Putamen (tissue), 1 donor: ENCODE measurements at regions not wholly inside any gene's neighbourhood (a gene's known extent, or its start where the extent isn't known, plus 50 kb on each side); places are given as distances from the start of the nearest gene placed in this dataset.
"Not testable (repeated sequence)": the region's sequence is repeated elsewhere in the genome, so short reads cannot be mapped to it uniquely, and the experiment has no call there.

Source experiments
- DNase-seq: peaks from one replicate; pipeline ENCODE4 v3.0.0-alpha.2; 2016; ENCODE audit warnings: low spot score

DNA sequence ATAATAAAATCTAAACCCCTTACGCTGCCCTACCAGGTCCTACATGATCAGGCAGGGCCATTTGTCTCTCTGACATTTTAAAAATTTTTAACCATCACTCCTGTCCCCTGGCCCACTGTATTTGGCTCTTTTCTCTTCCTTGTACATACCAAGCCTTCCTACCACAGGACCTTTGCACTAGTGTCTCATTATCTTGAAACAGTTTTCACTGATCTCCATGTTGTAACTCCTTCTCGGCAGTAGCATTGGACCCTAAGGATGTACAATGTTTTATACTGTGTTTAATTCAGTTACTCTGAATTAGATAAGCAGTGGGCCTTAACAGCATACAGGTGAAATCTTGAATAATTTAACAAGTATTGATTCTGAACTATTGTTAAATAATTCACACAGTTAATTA, 330.7 kb downstream of the UTRN start:
- no peak for DNase-seq

DNA sequence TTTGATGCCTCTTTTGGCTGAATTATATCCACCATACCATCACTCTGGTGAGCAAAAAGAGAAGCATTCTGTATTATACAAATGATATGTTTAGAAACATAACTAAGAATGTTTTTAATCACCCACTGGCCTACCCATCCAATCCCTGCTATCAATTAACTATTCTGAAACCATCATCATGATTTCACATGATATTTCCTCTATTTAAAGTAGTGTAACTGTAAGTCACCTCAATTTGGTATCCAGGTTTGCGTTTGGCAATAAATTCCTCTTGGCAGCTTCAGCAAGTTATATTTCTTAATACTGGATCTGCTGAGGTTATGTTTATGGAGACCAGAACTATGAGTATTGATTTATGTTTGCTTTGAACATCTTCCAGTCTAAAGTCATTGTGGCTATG, 332.1 kb downstream of the UTRN start:
- DNase-seq: no peak

DNA sequence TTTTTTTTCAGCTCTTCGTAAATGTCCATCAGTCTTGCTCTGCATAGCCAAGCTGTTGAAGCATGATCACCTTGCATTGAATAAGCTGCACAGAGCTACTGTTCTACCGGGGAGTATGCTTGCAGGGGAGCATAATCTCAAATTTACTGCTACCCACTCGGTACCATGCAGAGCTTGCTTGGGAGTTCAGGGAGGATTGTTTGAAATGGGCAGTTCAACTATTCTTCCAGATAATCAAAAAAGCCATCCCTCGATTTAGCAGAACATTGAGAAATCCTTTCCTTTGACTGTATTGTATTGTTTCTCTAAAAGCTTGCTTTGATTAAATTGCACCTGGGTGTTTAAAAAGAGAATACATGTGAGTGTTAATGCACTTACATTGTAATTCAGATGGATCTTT, 332.6 kb downstream of the UTRN start:
- no peak for DNase-seq

DNA sequence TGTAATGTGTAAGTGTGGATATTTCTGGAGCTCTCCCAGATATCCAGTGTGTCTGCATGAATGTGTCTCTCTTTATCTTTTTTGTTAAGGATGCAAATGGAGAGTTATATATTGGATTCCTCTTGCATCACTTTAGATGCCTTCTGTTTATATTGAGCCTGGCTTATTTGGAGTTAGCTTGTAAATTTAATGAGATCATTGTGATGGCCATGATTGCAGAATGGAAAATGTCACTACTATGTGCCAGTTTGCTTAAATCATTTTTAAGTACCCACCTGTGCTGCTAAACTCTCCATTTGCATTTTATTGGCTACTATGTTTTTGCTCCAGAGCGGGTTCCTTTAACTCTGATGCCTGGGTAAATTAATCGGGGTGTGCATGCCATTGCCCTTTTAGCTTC, 334.8 kb downstream of the UTRN start:
- DNase-seq: no peak

DNA sequence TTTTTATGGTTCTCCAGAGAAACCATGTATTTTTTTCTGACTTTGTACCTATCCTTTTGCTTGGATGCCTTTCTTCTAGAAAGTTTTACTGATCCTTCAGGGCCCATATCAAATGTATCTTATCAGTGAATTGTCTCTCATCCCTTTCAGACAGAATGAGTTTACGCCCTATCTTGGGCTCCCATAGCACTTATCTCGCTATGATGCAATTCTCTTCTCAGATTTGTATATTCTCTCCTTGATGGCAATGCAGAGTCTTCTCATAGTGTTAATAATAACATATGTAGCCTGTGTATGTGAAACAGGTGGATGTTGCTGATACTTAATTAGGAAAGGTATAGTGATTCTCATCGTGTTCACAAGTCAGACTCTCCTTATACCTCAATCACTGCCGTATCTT, 336.2 kb downstream of the UTRN start:
- DNase-seq: no peak

DNA sequence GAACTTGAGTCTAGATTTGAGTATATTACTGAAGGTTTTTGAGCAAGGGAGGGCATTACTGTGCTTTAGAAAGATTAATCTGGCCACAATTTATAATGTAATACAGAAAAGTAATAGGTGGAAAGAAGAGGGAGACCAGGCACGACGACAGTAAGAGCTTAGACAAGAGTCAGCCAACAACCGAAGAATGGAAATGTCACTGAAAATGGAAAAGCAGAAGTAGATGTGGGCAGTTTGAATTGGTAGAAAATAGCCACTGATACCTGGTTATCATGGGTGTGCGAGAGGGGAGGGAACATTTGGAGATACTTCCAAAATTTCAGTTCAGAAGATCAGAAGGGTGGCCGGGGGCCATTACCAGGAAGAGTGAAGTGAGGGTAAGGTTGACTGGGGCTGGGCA, 339.1 kb downstream of the UTRN start:
- DNase-seq: no peak

DNA sequence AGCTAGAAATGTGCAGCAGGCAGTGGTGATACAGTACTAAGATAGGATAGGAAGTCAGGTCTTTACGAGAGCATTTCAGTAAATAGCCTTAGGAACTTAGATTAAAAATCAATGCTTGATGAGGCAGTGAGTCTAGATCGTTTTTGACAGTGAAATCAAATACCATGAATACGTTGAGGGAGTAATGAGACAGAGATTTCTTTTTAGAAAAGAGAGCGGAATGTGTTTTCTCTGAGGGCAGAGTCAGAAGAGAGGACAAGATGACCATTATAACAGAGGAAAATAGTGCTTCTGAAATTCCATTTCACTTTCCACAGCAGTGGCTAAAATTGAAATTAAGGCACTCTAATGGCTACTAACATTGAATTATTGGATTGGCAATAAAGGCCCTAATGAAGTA, 339.6 kb downstream of the UTRN start:
- DNase-seq: no peak

DNA sequence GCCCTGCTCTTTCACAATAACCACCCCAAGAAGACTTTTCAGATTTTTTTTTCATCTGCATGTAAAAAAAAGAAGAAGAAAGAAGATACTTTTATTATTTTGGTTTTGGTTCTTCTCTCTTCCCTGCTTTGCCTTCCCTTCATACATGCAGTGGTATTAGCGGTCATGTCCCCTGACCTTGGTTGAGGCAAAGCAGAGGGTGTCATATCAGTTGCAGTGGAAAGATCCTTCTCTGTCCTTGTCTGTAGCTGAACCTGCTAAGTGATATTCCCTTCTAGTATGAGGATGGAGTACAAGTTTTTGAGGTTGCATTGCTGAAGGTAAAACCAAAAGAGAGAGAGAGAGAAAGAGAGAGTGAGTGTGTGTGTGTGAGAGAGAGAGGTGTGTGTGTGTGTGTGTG, 345.7 kb downstream of the UTRN start:
- no peak for DNase-seq

DNA sequence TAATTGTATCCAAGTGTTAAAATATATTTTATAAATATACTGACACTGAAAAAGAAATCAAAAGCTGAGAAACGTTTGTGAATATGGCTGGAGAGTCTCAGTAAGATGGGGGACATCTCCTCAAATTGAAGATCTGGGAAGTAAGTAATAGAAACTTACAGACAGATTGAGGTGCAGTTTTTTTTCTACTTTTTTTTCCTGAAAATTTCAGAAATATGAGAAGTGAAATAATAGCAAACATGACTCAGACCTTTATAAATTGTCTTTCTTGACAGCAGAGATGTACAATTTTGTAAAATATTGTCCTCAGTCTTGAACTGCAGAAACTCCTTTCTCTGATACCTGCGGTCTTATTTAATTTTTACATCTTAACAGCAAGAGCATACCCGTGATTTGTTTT, 347.1 kb downstream of the UTRN start:
- no peak for DNase-seq

DNA sequence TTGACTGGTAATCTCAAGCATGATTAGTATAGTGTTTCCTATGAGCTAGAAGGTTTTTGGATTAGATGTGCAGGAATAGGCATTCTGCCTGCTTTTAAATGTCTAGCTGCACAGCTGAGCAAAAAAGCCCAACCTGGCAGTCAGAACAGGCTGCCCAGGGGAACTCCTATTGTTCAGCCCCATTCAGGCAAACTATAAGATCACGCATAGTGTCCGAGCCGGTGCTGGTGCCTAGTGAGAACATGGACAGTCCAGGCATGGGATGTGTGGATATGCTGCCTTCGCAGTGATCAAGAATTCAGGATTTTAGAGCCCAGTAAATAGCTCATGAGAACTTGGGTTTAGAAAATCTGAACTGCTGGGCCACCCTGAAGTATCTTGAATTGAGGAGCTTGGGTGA, 348.8 kb downstream of the UTRN start:
- no peak for DNase-seq

DNA sequence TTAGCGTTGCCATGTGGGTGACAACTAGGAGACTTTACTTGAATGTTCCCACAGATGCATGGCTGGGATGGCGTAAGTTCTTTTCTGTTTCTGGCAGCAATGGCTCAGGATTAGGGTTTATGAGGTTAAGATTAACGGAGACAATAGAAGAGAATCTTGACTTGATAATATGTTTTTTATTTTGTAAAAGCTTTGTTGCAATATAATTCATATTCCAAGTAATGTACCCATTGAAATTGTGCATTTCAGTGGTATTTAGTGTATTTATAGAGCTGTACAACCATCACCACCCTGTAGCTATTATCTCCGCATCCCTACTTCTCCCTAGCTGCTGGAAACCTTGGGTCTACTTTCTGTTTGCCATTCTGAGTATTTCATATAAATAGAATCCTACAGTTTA, 349.2 kb downstream of the UTRN start:
- no peak for DNase-seq

DNA sequence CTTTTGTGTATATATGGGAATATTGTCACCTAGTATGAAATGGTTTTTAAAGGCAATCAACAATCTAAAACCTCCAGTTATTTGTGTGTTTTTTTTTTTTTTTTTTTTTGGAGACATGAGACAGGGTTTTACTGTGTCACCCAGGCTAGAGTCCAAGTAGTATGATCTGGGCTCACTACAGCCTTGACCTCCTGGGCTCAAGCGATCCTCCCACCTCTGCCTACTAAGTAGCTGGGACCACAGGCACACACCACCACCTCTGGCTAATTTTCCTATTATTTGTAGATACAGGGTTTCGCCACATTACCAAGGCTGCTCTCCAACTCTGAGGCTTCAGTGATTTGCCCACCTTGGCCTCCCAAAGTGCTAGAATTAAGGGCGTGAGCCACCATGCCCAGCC, 349.9 kb downstream of the UTRN start:
- DNase-seq: no peak

DNA sequence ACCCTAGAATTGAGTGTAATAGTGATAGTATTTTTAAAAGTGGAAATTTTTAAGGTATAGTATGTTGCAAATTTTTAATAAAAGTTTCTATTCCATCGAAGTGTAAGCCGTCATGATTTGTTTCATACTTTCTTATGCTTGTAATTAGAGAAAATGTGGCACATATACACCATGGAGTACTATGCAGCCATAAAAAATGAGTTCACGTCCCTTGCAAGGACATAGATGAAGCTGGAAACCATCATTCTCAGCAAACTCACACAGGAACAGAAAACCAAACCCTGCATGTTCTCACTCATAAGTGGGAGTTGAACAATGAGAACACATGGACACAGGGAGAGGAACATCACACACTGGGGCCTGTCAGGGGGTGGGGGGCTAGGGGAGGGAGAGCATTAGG, 350.9 kb downstream of the UTRN start:
- not testable (repeated sequence) for DNase-seq

DNA sequence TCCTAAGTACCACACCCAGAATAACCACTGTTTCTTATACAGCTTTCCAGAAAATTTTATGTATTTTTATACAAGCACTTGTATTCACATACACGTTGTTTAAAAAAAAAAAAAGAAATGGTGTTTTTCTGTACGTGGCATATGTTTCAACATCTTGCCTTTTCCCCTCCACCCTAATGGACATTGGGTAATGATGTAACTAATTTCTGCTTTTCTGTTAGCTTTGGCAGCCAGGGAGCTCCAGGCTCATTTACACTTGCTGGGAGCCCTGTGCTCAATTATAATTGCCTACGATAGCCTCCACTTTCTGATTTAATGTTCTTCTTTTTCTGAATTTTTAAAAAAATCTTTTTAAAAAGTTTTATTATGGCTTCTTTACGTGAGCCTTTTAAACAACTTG, 352.4 kb downstream of the UTRN start:
- DNase-seq: no peak

DNA sequence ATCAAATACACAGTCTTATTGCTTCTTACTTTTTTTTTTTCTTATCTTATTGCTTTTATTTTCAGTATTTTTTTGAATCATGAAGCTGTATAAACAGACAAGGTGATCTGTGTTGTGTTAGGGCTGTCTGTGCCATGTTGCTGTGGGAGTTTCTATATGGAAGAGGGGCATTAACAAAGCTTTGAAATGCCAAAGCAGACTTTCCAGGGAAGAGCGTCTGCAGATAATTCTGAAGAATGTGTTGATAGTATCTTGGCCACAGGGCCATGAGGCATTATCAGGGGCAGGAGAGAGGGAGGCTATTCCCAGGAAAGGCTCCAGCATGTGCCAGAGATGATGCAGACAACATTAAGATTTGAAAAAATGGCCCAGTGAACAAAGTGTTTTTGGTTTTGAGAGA, 354.5 kb downstream of the UTRN start:
- DNase-seq: no peak

DNA sequence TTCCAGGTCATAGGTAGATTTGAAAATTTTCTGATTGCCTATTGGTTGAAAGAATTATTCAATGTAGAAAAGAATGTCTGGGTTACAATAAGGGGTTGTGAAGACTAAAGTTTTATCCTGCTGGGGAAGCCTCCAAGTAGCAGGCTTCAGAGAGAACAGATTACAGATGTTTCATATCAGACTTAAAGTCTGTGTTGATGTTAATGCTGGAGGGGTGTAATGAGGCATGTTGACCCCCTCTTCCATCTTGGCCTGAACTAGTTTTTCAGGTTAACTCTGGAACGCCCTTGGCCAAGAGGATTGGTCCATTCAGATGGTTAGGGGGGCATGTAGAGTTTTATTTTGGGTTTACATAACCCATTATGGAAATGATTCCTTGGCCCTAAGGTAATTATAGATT, 356.2 kb downstream of the UTRN start:
- DNase-seq: no peak

DNA sequence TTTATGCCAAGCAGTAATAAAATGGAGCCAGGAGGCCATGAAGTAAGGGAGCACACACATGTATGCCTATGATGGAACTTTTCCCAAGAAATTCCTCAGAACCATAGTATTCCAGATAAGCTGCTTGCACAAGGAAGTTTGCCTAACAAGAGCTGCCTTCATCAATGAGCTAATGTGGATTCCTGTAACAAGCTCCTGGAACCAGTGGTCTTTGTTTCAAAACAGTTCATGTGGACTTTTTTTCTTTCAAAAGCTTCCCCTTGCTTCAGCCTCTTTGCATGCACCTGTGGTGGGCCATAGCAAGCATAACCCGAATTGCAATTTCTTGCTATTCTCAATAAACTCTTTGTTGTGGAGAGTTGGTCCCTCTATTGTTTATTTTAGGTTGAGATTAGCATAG, 359.6 kb downstream of the UTRN start:
- no peak for DNase-seq

DNA sequence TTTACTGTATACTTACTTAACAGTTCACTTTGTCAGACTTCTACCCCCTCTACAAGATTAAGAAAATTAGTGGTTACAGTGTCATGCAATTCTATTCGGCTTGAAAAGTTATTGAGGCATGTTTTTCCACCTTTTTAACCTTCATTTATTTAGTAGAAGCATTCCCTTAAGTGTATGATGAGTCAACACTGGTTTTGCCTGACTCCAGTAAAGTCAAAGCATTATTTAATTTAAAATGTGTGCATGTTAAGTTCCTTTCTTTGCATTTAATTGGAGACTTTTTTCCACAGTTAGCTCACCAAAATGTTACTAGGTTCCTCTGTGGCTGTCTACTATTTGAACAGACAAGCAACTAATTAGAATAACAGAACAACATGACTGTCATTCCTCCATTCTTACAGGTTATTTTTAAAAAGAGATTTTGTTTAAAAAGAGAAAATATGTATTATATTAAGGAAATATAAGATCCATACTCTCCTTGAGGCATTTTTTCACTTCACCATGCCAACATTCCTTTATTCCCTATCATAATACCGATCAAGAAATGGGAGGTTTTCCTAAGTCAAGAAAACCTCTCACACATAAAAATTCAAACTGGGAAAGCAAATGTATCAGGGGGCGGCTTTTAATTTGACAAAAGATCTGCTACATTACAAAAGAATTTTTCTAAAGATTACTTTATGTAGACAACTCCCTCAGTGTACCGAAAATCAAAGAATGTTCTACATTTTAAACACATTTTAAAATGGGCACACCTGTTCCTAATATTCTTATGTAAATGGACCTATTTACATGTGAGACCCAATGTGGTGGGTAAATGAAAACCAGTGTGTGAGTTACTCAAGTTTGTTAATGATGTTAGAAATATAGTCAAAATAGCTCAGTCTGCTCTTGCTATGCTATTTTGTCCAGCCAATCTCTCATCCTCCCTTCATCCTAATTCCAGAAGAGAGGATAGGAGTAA, 361.2 kb downstream of the UTRN start:
- no peak for DNase-seq

DNA sequence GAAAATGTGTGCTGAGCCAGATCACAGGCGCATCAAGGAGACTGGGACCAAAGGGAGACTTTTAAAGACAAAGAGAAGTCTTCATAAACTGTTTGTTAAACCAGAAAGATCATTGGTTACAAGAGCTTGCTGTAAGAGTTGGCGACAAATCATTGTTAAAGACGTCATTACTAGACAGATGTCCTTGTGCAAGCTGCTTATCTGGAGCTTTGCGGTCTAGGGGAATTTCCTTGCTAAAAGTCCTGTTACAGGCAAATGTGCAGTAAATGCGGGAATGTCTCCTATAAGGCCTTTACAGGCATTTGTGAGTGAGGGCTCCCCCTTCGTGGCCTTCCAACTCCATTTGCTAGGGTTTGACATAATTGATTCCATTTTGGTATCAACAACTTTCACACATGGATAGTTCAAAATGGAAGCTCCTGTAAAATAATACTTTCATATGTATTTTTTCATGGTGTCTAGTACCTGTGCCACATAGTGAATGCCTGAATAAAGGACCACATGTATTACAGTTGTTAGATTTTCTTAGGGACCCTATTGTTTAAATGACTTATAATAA, 362.4 kb downstream of the UTRN start:
- DNase-seq: no peak

DNA sequence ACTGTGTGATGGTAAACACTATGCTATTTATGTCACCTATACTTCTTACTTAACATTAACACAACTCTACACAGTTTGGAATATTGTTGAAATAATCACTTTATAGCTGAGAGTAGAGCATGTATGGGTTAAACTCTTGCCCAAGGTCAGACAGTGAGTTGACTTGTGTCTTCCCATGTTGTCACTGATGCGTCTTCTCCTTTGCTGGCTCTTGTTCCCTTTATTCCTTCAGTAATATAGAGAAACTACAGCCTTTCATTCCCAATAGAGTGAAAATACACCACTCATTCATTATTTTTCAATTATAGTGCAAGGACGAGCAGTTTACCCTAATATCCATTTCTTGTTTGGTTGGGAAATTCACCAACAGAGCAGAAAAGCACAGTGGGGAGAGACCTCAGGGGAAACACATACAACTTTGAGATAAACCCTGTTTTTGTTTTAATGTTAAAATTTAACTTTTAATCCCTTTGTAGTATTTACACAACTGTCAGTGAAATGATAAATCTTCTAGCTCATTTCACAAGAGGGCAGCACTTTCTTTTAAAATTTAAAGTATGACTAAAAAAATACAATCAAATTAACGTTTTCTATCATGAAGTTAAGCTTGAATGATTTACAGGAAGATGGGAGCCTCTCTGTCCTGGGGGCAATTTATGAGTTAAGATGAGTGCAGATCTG, 363.0 kb downstream of the UTRN start:
- no peak for DNase-seq

DNA sequence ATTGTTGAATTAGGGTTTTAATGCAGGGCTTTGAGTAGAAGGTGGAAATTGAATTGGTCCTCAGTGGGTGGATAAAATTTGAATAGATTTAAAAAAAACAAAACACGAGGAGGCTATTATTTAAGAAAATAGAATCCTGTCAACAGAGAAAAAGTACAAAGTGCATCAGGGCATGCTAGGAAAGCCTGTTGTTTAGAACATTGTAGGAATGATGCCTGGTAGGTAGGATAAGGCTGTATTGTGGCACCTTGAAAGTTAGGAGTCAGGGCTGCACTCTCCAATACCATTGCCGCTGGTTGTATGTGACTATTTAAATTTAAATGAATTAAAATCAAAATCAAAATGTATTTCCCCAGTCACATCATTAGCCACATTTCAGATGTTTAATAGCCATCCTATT, 363.9 kb downstream of the UTRN start:
- DNase-seq: no peak

DNA sequence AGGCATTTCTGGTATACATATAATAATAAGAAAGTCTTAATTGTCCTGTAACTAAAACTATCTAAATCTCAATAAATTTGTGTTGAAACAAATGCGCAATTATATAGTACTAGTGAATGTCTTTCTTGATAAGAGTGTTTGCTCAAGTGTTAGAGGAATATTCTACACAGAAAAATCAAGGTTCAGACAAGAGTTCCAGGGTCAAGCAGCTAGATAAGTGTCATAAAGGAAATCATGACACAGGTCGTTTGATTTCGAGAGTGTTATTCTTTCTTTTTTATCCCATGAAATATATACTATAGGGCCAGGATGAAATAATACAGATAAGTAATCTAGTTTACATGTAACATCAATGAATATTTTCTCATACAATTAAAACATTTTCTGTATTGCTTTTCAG, 366.1 kb downstream of the UTRN start:
- DNase-seq: no peak

DNA sequence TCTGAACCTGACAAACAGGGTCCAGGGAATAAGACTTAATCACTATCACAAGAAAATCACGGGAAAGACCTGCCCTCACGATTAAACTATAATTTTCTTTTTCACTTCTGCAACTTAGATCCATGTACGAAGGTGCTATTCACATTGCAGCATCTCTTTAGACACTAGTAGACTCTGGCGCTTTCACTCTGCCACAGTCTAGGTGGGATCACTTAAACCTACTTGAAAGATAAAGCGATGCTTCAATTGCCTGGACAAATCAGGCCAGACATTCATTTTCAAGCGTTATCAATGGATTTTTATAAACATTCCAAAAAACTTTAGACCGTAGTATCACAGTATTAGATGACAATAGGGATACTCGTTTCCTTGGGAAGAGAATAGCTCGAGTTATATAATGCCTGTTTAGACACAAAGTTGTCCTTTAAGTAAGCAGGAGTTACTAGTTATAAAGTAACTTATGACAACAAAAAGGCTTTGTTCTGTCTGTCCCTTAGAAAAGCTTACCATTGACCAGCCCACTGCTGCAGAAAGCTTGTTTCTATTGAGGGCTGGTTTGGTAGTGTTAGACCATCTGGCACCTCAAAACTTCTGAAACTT, 367.3 kb downstream of the UTRN start:
- no peak for DNase-seq
